HL-60 (cell line): ENCODE measurements at regions not wholly inside any gene's neighbourhood (a gene's known extent, or its start where the extent isn't known, plus 50 kb on each side); places are given as distances from the start of the nearest gene placed in this dataset.

Source experiments
- DNase-seq, 2 experiments: peaks; one replicate each; pipeline ENCODE4 v3.0.0-alpha.2; 2010 to 2020; ENCODE audit warnings: low read depth in 1 of 2, low spot score in 1 of 2
- H3K27ac ChIP-seq: fragments of 250-450 bp; sonication (Bioruptor Pico); replicated peaks from 2 replicates; pipeline ENCODE4 v1.5.1; 2020; ENCODE audit warnings: mild to moderate bottlenecking, moderate library complexity
- H3K27me3 ChIP-seq: fragments of 250-450 bp; sonication (Bioruptor Pico); 2 replicates; pipeline ENCODE4 v1.5.1; 2021; ENCODE audit warnings: mild to moderate bottlenecking, moderate library complexity; ENCODE audit not compliant: insufficient read depth, poor library complexity, severe bottlenecking
- H3K4me3 ChIP-seq: replicated peaks from 2 replicates; pipeline ENCODE4 v1.5.1; 2011; ENCODE audit warnings: mild to moderate bottlenecking, control low read depth, low read length; ENCODE audit not compliant: insufficient read depth
- GABPA ChIP-seq: IDR thresholded peaks from 2 replicates; pipeline ENCODE4 v1.6.1; 2012; ENCODE audit warnings: low read depth
- POLR2AphosphoS5 ChIP-seq: IDR thresholded peaks from 2 replicates; pipeline ENCODE4 v1.6.1; 2012; ENCODE audit warnings: low read depth
- SPI1 ChIP-seq: IDR thresholded peaks from 2 replicates; pipeline ENCODE4 v1.6.1; 2012; ENCODE audit warnings: low read depth, mild to moderate bottlenecking, borderline replicate concordance
- TF ChIP-seq, protein P1 (sequence below): IDR thresholded peaks from one replicate; pipeline ENCODE4 v1.5.1; 2011; ENCODE audit warnings: low read length, control low read depth, inconsistent platforms; ENCODE audit not compliant: insufficient read depth
- TF ChIP-seq, protein P2 (sequence below): IDR thresholded peaks from 2 replicates; pipeline ENCODE4 v1.6.1; 2012; ENCODE audit warnings: low read depth; ENCODE audit not compliant: insufficient replicate concordance

DNA sequence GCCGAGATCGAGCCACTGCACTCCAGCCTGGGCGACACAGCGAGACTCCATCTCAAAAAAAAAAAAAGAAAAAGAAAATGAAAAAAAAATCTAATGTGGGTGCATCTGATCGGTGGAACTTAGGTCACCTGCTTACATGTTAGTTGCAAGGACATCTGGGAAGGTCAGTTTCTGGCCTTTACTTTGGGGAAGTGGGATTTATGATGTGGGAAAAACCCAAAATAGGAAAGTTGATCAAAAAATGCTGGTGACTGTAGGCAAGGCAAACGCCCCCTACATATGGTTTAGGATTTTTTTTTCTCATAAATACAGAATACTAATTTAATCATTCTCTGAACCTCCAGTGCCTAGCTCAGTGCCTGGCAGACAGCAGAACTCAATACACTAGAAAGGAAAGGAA, 69.2 kb upstream of the PIM1 start:
- Histone ChIP-seq H3K4me3 (no peak overlapping the region), H3K27me3 (no peaks in the 10 kb centered on the region), H3K27ac (no peak overlapping the region)
- TF ChIP-seq, protein P1, sequence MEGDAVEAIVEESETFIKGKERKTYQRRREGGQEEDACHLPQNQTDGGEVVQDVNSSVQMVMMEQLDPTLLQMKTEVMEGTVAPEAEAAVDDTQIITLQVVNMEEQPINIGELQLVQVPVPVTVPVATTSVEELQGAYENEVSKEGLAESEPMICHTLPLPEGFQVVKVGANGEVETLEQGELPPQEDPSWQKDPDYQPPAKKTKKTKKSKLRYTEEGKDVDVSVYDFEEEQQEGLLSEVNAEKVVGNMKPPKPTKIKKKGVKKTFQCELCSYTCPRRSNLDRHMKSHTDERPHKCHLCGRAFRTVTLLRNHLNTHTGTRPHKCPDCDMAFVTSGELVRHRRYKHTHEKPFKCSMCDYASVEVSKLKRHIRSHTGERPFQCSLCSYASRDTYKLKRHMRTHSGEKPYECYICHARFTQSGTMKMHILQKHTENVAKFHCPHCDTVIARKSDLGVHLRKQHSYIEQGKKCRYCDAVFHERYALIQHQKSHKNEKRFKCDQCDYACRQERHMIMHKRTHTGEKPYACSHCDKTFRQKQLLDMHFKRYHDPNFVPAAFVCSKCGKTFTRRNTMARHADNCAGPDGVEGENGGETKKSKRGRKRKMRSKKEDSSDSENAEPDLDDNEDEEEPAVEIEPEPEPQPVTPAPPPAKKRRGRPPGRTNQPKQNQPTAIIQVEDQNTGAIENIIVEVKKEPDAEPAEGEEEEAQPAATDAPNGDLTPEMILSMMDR, result no peak
- no peak for TF ChIP-seq GABPA
- TF ChIP-seq, protein P2, sequence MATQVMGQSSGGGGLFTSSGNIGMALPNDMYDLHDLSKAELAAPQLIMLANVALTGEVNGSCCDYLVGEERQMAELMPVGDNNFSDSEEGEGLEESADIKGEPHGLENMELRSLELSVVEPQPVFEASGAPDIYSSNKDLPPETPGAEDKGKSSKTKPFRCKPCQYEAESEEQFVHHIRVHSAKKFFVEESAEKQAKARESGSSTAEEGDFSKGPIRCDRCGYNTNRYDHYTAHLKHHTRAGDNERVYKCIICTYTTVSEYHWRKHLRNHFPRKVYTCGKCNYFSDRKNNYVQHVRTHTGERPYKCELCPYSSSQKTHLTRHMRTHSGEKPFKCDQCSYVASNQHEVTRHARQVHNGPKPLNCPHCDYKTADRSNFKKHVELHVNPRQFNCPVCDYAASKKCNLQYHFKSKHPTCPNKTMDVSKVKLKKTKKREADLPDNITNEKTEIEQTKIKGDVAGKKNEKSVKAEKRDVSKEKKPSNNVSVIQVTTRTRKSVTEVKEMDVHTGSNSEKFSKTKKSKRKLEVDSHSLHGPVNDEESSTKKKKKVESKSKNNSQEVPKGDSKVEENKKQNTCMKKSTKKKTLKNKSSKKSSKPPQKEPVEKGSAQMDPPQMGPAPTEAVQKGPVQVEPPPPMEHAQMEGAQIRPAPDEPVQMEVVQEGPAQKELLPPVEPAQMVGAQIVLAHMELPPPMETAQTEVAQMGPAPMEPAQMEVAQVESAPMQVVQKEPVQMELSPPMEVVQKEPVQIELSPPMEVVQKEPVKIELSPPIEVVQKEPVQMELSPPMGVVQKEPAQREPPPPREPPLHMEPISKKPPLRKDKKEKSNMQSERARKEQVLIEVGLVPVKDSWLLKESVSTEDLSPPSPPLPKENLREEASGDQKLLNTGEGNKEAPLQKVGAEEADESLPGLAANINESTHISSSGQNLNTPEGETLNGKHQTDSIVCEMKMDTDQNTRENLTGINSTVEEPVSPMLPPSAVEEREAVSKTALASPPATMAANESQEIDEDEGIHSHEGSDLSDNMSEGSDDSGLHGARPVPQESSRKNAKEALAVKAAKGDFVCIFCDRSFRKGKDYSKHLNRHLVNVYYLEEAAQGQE, result no peak
- no peak for TF ChIP-seq POLR2AphosphoS5
- DNase-seq, result no peak

DNA sequence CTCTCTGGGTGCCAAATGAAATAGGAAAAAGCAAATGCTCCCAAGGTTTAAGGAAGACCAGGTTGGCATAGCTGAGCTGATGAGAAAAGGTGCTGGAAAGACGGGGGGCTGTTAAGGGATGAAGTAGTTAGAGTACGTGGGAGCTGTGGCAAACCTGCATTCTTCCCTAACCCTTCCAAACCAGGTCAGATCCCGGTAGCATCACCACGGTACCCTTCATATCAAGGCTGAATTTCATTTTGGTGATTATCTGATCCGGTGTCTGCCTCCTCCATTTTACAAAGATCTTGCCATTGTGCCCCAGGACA, 68.0 kb upstream of the PIM1 start:
- Histone ChIP-seq H3K27me3 (no peaks in the 10 kb centered on the region), H3K4me3 (no peak overlapping the region), H3K27ac (peak overlapping the region; percentile 63)
- TF ChIP-seq, protein P1, result no peak
- TF ChIP-seq, protein P2, result no peak
- TF ChIP-seq POLR2AphosphoS5, result no peak
- TF ChIP-seq GABPA, result no peak
- TF ChIP-seq SPI1, result no peak
- no peak for DNase-seq

DNA sequence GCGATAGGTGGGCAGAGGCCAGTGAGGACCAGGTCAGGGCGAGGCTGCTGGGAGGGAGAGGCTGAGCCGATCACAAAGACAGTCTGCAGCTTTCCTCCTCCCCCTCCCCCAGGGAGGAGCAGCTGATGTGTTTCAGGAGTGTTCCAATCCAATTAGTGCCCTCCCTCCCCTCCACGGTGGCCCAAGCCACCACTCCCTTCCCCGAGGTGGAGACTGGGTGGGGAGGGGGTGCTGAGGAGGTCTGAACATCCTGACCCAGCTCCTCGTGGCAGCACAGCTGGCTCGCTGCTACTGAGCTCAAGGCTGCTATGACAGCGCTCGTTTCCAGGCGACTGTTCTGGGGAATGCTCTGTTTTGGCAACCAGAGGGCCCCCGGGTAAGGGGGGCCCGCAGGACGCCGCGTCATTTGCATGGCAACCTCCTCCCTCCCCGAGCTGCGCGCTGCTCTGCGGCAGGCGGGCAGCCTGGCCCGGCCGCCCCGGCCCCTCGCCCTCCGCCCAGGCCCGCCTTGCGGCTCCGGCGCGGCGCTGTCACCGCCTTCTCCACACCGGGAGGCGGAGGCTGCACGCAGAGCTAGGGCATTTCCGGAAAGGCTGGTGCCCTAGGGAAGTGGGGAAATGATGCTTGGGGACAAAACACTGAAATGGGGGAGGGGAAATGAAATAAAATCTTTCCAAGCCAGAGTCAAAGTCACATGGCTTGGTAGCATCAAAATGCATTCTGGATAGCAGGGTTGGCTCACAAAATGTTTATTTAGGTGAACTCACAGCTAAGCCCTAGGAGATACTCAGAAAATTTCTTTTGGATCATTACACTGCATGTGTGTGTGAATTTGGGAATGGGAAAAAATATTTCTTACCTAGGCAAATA, 67.4 kb upstream of the PIM1 start:
- no peaks in the 10 kb centered on the region for H3K27me3 ChIP-seq
- TF ChIP-seq POLR2AphosphoS5 (no peak), GABPA (no peak; the same call in 1 of the 2 replicates), SPI1 (peak; percentile 80; the same call in 1 of the 2 replicates)
- TF ChIP-seq, protein P2, result no peak
- TF ChIP-seq, protein P1, result no peak
- DNase-seq, result peak; percentile 62 to 81
- H3K27ac ChIP-seq, result peak overlapping the region; percentile 63
- peak overlapping the region; percentile 29 for H3K4me3 ChIP-seq
